ENCODE measurements at regions not wholly inside any gene's neighbourhood (a gene's known extent, or its start where the extent isn't known, plus 50 kb on each side); places are given as distances from the start of the nearest gene placed in this dataset.

GRCh38 chr14:65877624-65878023, 465.1 kb downstream of the FUT8 start:
- intact Hi-C loops (cut with micrococcal nuclease; ENCODE audit: unreplicated experiment) (no loop called here), in situ Hi-C loops (cut with MboI) (no loop called here)
- no peak for DNase-seq (ENCODE audit: low read depth, low spot score)
- no peak overlapping the region for H3K4me2 ChIP-seq (ENCODE audit: control insufficient read depth, insufficient read depth)
- peaks cover 0 to 2% of the 10 kb centered on the region in 2 experiments; a peak in 1 of 4 replicates for H3K27me3 ChIP-seq (replicated peaks in 1 of 2; ENCODE audit: control insufficient read depth in 2 of 2, insufficient read depth in 2 of 2, low read length in 1 of 2)
- H3K27ac ChIP-seq (ENCODE audit: control insufficient read depth, insufficient read depth): no peak overlapping the region
- no peak for TF ChIP-seq MYC (IDR thresholded peaks at IDR 0.05; ENCODE audit: insufficient read depth, insufficient read length, insufficient replicate concordance, low read length, severe bottlenecking)
- no peak for TF ChIP-seq TBL1XR1 (IDR thresholded peaks at IDR 0.05; ENCODE audit: low read depth, low read length)
- TF ChIP-seq BCL11A (IDR thresholded peaks at IDR 0.05; ENCODE audit: low read depth, low read length): no peak
- no peak for TF ChIP-seq CREB1 (IDR thresholded peaks at IDR 0.05; ENCODE audit: low read depth)
- TF ChIP-seq BMI1 (IDR thresholded peaks at IDR 0.05; ENCODE audit: borderline replicate concordance): no peak
- no peak for TF ChIP-seq SUPT20H (IDR thresholded peaks at IDR 0.05; ENCODE audit: borderline replicate concordance, control insufficient read depth, low read depth, low read length)
- H3K4me3 ChIP-seq: no peak overlapping the region
- 43% methylated on average over 4 of the region's 4 CpGs for WGBS (ENCODE audit: insufficient coverage, insufficient replicate concordance, low lambda C conversion rate, missing lambda C conversion rate)
- no peaks in the 10 kb centered on the region for H4K20me1 ChIP-seq (ENCODE audit: control insufficient read depth, insufficient read depth)
- CTCF ChIA-PET: interaction anchor here (1.1 kb wide), 1 partner anchor 462 kb away, joined by 6 read pairs; no protein-coding TSS in a partner anchor
- FAIRE-seq: no peak
- no peak overlapping the region for H3K9ac ChIP-seq (ENCODE audit: control insufficient read depth, insufficient read depth, low read length)
- ATAC-seq: no peak
- SMC1A ChIA-PET (ENCODE audit: uncharacterized antibody, unreplicated experiment): no interaction called here
- RAD21 ChIA-PET (ENCODE audit: unreplicated experiment): no interaction called here
- no peaks in the 10 kb centered on the region for H3K36me3 ChIP-seq (ENCODE audit: control insufficient read depth in 2 of 2, insufficient read depth in 2 of 2, low read length in 1 of 2)
- H3K4me1 ChIP-seq (ENCODE audit: control insufficient read depth, insufficient read depth, low read length): no peaks in the 10 kb centered on the region
- POLR2A ChIA-PET: no interaction called here
- H3K9me3 ChIP-seq (replicated peaks; ENCODE audit: control insufficient read depth, insufficient read depth, low read length): no peaks in the 10 kb centered on the region
- H2AFZ ChIP-seq (ENCODE audit: control insufficient read depth, low read depth, low read length): no peak overlapping the region
- no TSS peak for BruUV-seq (replicated peaks)
- no peaks in the 10 kb centered on the region for H3K79me2 ChIP-seq (ENCODE audit: control insufficient read depth, insufficient read depth, low read length)

- CTCF ChIA-PET: no interaction called here
- Histone ChIP-seq H3K4me3 (no peak overlapping the region), H3K36me3 (ENCODE audit: control insufficient read depth in 2 of 2, insufficient read depth in 2 of 2, low read length in 1 of 2) (no peaks in the 10 kb centered on the region), H3K4me1 (ENCODE audit: control insufficient read depth, insufficient read depth, low read length) (no peaks in the 10 kb centered on the region), H2AFZ (ENCODE audit: control insufficient read depth, low read depth, low read length) (no peak overlapping the region), H3K9ac (ENCODE audit: control insufficient read depth, insufficient read depth, low read length) (no peak overlapping the region), H3K27me3 (replicated peaks in 1 of 2; ENCODE audit: control insufficient read depth in 2 of 2, insufficient read depth in 2 of 2, low read length in 1 of 2) (peaks cover 0 to 2% of the 10 kb centered on the region in 2 experiments; a peak in 1 of 4 replicates), H3K9me3 (replicated peaks; ENCODE audit: control insufficient read depth, insufficient read depth, low read length) (no peaks in the 10 kb centered on the region), H3K79me2 (ENCODE audit: control insufficient read depth, insufficient read depth, low read length) (no peaks in the 10 kb centered on the region), H3K4me2 (ENCODE audit: control insufficient read depth, insufficient read depth) (no peak overlapping the region), H3K27ac (ENCODE audit: control insufficient read depth, insufficient read depth) (no peak overlapping the region), H4K20me1 (ENCODE audit: control insufficient read depth, insufficient read depth) (no peaks in the 10 kb centered on the region)
- POLR2A ChIA-PET: interaction anchor here (0.6 kb wide), 1 partner anchor 10 kb away, joined by 4 read pairs; no protein-coding TSS in a partner anchor
- no TSS peak for BruUV-seq (replicated peaks)
- WGBS (ENCODE audit: insufficient coverage, insufficient replicate concordance, low lambda C conversion rate, missing lambda C conversion rate): 45% methylated on average over 4 of the region's 4 CpGs
- ATAC-seq (no peak), DNase-seq (ENCODE audit: low read depth, low spot score) (no peak), FAIRE-seq (no peak)
- RAD21 ChIA-PET (ENCODE audit: unreplicated experiment): no interaction called here
- intact Hi-C loops (cut with micrococcal nuclease; ENCODE audit: unreplicated experiment): no loop called here
- in situ Hi-C loops (cut with MboI): no loop called here
- SMC1A ChIA-PET (ENCODE audit: uncharacterized antibody, unreplicated experiment): no interaction called here
- TF ChIP-seq RAD51 (IDR thresholded peaks at IDR 0.05): no peak
- no peak for TF ChIP-seq MEF2A (IDR thresholded peaks at IDR 0.05; ENCODE audit: insufficient read depth, low read depth, low read length)
- no peak for TF ChIP-seq DPF2 (IDR thresholded peaks at IDR 0.05)
These were observed 466.1 kb downstream of the FUT8 start for GRCh38 chr14:65878586-65878985.

Measured in GM12878 (cell line).